GM18951 (cell line): ENCODE measurements at regions not wholly inside any gene's neighbourhood (a gene's known extent, or its start where the extent isn't known, plus 50 kb on each side); places are given as distances from the start of the nearest gene placed in this dataset.

ENCODE experiments used
- POLR2A ChIP-seq: IDR thresholded peaks from 4 replicates; pipeline ENCODE4 v1.6.1; 2011; ENCODE audit warnings: mild to moderate bottlenecking; ENCODE audit not compliant: insufficient read length, insufficient read depth; ENCODE audit errors: extremely low read depth
- in situ Hi-C: fragments of 300-500 bp; cut with MboI; formaldehyde crosslinking; loops from one replicate; pipeline ENCODE4 v1.12.0; 2022; ENCODE audit warnings: low sequenced_read_pairs, mixed read lengths, inconsistent platforms; ENCODE audit not compliant: unreplicated experiment

DNA sequence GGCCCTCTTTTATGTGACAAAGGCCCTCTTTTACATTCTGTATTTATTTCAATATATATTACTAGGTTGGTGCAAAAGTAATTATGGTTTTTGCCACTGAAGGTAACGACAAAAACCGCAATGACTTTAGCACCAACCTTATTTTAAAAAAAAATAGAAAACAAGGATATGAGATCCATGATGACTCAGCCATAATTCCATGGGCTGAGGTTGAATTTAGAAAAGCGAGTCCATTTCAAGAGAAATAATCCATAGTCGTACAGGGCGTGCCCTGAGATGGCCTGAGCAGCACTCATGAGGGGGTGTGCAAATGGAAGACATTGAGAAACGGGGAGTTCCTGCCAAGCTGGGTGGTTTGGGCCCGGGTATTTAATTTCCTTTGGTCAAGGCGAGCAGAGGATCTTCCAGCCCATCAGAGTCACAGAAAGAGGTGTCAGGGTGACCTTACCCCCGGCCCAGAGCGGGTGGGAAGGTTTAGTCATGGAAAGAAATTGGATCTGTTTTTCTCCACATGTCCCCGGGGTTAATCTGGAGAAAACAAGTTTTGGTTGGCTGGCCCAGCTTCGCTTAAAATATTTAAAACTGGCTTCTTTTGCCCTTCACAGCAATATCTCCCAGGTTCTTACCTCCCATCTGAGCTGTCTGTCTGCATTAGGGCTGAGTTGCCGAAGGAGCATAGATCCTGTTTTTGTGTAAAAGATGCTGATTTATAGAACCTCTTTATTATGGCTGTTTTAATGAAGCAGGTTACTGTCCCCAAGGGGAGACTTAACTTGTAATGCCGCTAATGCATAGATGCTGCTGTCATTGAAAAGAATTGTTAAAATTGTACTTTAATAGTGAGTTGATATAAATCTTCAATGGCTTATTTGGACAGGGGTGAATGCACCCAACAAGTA is 255.6 kb downstream of the PREX1 start:
- in situ Hi-C loops: no loop called here
- no peak for TF ChIP-seq POLR2A

DNA sequence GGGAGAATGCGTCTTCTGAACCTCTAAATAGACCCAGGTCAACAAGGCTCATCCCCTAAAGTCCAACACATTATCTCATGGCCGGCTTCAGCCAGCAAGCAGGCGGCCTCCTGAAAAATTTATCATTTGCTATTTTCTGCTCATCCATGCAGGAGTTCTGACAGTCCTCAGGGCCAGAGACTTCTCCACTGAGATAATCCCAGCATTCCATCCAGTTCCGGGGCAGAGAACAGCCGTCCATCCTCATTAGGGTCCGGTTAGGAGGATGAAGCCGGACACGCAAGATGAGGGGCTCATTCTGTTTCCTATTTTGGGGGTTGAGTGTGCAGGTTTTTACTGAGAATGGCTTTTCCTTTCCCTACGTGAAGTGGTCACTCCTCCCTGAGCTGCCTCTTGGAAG is 258.1 kb downstream of the PREX1 start:
- in situ Hi-C loops: no loop called here
- TF ChIP-seq POLR2A: no peak

DNA sequence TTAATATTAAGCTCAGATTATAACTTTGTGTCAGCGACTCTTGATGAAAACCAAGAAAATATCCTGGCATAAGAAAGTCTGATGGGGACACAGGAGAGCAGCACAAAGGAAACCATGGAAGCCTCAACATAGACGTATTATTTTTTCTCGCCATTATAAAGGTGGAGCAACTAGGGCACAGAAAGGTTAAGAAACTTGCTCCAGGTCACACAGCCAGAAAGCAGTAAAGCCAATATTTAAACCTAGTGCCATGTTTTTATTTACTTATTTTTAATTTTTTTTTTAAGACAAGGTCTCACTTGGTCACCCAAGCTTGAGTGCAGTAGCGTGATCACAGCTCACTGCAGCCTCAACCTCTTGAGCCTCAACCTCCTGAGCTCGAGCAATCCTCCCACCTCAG is 259.3 kb downstream of the PREX1 start:
- no peak for TF ChIP-seq POLR2A
- in situ Hi-C loops: no loop called here

DNA sequence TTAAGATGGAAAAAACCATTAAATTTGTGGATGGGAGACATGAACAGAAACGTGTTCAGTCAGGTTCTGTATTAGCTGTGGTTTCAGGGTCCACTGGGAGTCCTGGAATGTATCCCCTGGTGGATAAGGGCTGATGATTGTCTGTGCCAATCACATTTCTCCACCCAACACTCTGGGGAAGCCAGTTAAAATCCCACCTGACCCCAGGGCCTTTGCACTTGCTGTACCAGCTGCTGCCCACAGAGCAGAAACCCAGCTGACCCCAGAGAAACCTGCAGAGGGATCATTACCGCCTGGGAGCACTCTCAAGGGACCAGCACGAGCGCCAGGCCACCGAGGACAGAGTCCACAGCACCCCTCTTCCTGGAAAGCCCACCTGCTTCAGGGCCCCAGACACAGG is 260.7 kb downstream of the PREX1 start:
- in situ Hi-C loops: no loop called here
- no peak for TF ChIP-seq POLR2A

DNA sequence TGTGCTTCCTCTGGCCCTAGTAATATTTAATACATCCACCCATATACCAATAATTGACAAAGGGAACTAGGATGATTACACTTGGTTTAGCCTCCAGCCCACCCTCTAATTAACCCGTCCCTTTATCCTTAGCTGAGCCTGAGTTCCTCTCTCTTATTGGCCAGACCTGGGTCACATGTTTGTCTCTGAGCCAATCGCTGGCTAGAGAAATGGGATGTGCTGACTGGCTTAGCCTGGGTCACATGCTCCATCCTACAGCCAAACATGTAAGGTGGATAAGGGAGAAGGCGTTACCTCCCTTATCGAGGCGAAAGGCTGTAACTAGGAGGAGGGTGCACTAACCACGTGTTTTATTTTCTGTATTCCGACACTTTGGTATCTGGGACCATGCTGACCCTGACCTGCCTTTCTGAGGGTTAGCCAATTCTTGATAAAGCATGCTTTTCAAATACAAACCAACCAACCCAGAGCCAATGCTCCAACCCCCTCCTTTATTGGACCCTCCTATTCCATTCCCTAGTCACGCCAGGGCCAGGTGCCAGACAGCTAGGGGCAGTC is 262.7 kb downstream of the PREX1 start:
- in situ Hi-C loops: no loop called here
- no peak for TF ChIP-seq POLR2A

DNA sequence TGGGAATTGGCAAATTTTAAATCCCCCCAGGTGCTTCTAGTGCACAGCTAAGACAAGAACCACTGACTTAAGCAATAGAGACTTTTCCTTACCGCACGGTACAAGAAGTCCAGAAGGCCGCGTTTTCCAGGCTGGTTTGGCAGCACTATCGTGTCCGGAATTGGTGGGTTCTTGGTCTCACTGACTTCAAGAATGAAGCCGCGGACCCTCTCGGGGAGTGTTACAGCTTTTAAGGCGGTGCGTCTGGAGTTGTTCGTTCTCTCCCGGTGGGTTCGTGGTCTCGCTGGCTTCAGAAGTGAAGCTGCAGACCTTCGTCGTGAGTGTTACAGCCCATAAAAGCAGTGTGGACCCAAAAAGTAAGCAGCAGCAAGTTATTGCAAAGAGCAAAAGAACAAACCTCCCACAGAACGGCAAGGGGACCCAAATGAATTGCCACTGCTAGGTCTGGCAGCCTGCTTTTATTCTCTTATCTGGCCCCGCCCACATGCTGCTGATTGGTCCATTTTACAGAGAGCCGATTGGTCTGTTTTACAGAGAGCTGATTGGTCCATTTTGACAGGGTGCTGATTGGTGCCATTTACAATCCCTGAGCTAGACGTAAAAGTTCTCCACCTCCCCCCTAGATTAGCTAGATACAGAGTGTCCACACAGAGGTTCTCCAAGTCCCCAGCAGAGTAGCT is 264.5 kb downstream of the PREX1 start:
- no peak for TF ChIP-seq POLR2A
- in situ Hi-C loops: no loop called here

DNA sequence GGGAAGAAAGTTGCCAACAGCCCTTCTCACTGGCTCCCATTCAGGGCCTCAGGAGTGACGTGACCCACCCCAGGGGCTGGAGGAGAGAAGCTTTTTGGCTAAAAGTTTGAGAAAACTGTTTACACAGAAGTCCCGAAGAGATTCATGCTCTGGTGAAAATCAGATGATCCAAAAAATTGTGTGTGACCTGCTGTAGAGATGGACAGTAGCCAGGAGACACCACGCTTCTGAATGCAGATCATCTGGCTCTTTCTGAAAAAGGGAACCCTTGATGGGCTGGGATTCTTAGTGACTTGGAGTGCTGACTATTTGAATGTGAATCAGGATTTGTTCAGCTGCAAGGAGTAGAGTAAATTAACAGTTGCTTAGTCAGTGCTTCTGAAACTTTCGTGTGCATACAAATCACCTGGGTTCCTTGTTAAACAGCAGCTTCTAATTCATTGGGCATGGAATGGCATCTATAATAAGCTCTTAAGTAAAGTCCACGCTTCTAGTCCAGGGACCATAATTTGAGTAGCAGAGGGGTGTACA is 265.1 kb downstream of the PREX1 start:
- in situ Hi-C loops: no loop called here
- TF ChIP-seq POLR2A: no peak

DNA sequence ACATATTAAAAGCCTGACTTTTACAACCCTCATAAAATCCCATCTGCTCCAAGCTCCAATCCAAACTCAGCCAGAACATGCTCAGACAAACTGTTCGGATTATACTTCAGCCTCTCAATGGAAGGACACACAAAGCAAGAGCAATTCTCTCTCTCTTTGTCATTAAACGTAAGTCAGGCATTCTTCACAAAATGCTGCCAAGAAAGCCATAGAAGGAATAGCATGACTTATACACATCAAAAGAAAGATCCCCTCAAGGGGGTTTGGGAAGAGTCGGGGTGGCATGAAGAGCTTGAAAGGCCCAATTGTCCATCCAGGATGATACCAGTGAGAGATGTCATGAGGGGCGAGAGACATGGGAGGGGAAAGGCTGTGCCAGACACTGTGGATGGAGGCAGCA is 268.9 kb downstream of the PREX1 start:
- in situ Hi-C loops: no loop called here
- no peak for TF ChIP-seq POLR2A

DNA sequence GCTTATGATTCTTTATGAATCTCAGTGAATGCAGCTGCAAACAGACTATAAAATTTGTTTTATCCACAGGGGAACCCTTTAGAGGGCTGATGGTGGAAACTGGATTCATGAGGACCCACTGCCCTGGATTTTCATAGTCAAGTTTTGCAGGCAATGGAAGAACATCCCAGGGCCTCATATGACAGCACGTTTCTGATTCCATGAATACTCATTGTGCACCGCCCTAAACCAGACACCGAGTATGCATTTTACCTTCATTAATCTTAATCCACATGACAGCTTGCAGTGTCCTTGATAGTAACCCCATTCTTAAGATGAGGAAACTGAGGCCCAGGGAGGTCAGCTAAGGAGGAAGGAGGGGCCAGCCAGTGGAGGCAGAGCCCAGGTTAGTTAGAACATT is 270.4 kb downstream of the PREX1 start:
- in situ Hi-C loops: no loop called here
- no peak for TF ChIP-seq POLR2A

DNA sequence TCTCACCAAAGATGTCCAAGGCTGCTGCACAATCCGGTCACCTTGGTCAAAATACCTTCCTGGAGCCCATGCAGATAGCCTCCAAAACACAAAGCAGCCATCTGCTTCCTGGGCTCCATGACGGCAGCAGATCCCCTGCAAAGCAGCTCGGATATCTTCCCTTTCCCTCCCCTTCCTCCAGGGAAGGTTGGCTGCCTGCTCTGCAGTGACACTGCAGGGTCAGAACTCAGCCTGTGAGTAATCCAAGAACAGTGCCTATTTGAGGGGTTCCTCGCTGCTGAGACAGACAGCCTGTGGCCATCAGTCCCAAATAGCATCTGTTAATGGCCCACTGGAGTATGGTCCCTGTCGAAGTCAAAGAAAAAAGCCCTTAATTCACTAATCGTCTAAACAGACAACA is 270.8 kb downstream of the PREX1 start:
- TF ChIP-seq POLR2A: no peak
- in situ Hi-C loops: no loop called here

DNA sequence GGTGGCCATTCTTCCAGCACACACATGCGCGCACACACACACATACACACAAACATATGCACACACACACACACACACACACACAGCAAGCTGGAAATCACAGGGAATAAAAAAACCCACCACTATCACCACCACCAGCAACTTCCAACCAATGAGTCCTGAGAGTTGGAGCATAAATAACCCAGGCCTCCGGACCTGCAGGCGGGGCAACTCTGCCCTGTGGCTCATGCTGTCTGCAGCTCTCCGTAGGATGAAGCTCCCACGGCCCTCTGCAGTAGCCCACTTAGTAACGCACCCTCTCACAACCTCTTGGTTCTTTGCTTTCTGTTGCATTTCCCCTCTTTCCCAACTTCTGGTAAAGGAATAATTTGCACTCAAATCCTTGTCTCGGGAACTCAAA is 275.2 kb downstream of the PREX1 start:
- in situ Hi-C loops: no loop called here
- no peak for TF ChIP-seq POLR2A

DNA sequence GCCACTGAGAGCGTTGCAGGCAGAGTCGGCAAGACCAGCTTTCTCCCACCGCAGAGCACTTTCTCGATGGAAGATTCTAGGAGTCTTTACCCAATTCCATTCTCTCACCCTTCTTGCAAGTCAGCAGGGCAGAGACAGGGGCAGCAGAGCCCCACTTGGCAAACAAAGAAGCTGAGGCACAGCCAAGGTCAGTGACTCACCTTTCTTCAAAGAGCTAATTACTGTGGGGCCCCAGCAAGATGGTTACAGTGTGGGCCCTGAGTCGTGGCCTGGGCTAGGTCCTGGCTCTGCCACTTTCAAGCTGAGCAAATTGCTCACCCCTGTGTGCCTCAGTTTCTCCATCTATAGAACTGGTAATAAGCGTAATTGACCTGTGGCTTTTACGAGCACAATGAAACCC is 277.0 kb downstream of the PREX1 start:
- no peak for TF ChIP-seq POLR2A
- in situ Hi-C loops: no loop called here

DNA sequence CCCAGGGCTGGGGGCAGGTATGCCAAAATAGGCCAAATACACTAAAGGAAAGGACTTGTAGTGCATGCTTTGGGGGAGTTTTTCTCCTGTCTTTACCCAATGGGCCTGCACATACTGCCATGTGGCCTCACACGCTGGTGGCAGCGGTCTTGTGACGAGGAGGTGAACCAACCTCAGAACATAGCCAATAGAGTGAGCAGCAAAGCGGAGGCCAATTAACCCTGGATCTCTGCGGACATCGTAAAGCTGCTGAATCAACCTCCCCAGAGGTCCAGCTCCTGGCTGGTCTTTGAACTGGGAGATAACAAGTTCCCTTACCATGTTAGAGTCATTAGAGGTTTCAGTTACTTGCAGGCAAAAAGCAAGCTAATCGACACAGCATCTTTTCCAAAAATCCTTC is 280.1 kb downstream of the PREX1 start:
- in situ Hi-C loops: no loop called here
- TF ChIP-seq POLR2A: no peak

DNA sequence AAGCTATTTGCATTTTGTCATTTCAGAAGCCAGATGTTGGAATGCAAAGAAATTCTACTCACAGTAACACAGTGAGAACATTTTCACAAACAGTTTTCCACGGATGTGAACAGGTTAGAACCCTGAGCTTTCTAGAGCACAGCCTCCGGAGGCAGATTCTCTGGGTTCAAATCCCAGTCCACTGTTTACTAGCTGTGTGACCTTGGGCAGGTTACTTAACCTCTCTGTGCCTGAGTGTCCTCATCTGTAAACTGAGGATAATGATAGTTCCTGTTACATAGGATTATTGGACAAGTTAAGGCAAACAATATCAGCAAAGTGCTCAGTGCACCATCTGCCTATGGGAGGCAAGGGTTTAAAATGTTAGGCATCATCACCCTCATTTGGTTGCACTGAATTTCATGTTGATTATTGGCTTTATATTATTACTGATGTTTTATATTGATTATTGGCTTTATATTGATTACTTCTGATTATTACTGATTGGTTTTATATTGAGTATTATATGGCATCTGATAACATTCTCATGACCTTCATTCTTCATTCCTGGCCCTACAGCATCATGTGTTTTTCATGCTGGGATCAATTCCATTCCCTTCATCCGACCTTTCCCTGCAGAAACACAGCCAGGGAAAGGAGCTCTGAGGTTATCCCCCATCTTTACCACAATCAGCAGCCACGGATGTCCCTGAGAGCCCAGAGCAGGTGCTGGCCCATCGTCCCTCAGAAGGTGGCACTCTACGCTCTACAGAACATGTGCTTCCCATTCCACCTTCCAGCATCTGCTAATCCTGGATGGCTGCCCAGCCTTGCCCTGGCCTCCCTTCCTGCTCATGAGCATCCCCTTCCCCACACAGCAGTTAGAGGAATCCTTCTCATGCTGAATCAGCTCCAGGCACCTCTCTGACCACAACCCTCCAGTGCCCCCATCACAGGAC is 283.1 kb downstream of the PREX1 start:
- in situ Hi-C loops: no loop called here

More for the DNA sequence above, 283.1 kb downstream of the PREX1 start:
- no peak for TF ChIP-seq POLR2A
